Bronchial epithelial cell (primary cell): ENCODE measurements at regions not wholly inside any gene's neighbourhood (a gene's known extent, or its start where the extent isn't known, plus 50 kb on each side); places are given as distances from the start of the nearest gene placed in this dataset.
"Not testable (repeated sequence)": the region's sequence is repeated elsewhere in the genome, so short reads cannot be mapped to it uniquely, and the experiment has no call there.

Experiments
- DNase-seq: peaks from one replicate; pipeline ENCODE4 v3.0.0-alpha.2; 2010; ENCODE audit warnings: low read depth
- FAIRE-seq: peaks from 2 replicates; lab custom pipeline; 2011; peaks lifted over from hg19 to GRCh38; lab: Jason Lieb, UNC
- H3K27me3 ChIP-seq: 2 replicates; pipeline ENCODE4 v1.5.1; 2011; ENCODE audit warnings: low read length; ENCODE audit not compliant: control insufficient read depth, insufficient read depth
- H3K36me3 ChIP-seq: 2 replicates; pipeline ENCODE4 v1.5.1; 2011; ENCODE audit warnings: low read length; ENCODE audit not compliant: control insufficient read depth, insufficient read depth
- H3K4me3 ChIP-seq: 2 replicates; pipeline ENCODE4 v1.5.1; 2011; ENCODE audit warnings: mild to moderate bottlenecking, low read depth, low read length, control low read depth
- TF ChIP-seq, protein P1 (sequence below): IDR thresholded peaks from 2 replicates; pipeline ENCODE4 v1.5.1; 2011; ENCODE audit warnings: mild to moderate bottlenecking, moderate library complexity, low read length, control low read depth, inconsistent platforms; ENCODE audit not compliant: insufficient read depth, severe bottlenecking

- no peaks in the 10 kb centered on the region for H3K36me3 ChIP-seq
- H3K27me3 ChIP-seq, result no peaks in the 10 kb centered on the region
- no peak overlapping the region for H3K4me3 ChIP-seq
- no peak for FAIRE-seq
- DNase-seq, result no peak
- TF ChIP-seq, protein P1, sequence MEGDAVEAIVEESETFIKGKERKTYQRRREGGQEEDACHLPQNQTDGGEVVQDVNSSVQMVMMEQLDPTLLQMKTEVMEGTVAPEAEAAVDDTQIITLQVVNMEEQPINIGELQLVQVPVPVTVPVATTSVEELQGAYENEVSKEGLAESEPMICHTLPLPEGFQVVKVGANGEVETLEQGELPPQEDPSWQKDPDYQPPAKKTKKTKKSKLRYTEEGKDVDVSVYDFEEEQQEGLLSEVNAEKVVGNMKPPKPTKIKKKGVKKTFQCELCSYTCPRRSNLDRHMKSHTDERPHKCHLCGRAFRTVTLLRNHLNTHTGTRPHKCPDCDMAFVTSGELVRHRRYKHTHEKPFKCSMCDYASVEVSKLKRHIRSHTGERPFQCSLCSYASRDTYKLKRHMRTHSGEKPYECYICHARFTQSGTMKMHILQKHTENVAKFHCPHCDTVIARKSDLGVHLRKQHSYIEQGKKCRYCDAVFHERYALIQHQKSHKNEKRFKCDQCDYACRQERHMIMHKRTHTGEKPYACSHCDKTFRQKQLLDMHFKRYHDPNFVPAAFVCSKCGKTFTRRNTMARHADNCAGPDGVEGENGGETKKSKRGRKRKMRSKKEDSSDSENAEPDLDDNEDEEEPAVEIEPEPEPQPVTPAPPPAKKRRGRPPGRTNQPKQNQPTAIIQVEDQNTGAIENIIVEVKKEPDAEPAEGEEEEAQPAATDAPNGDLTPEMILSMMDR, result no peak
Measured at GRCh38 chr4:181013162-181013561, 1230.0 kb upstream of the TENM3 start.

DNA sequence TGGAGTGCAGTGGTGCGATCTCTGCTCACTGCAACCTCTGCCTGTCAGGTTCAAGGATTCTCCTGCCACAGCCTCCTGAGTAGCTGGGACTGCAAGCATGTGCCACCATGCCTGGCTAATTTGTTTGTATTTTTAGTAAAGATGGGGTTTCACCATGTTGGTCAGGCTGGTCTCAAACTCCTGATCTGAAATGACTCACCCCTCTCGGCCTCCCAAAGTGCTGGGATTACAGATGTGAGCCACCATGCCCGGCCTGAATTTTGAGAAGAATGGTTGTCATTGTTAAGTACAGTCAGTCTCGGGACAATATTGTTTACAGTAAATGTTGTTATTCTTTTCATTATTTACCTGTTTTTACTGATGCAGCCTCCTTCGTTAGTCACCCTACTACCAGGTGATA lies 1226.2 kb upstream of the TENM3 start:
- DNase-seq (no peak), FAIRE-seq (no peak)
- TF ChIP-seq, protein P1, result no peak
- H3K4me3 ChIP-seq, result no peak overlapping the region
- H3K27me3 ChIP-seq, result no peaks in the 10 kb centered on the region
- H3K36me3 ChIP-seq, result no peaks in the 10 kb centered on the region

GRCh38 chr4:181018472-181018871 lies 1224.7 kb upstream of the TENM3 start:
- DNase-seq (peak; percentile 27), FAIRE-seq (no peak)
- TF ChIP-seq, protein P1, result no peak
- Histone ChIP-seq H3K36me3 (no peaks in the 10 kb centered on the region), H3K27me3 (no peaks in the 10 kb centered on the region), H3K4me3 (no peak overlapping the region)

GRCh38 chr4:181018913-181019312 lies 1224.3 kb upstream of the TENM3 start:
- Histone ChIP-seq H3K36me3 (no peaks in the 10 kb centered on the region), H3K27me3 (no peaks in the 10 kb centered on the region), H3K4me3 (no peak overlapping the region)
- no peak for FAIRE-seq
- DNase-seq, result no peak
- TF ChIP-seq, protein P1, result no peak

DNA sequence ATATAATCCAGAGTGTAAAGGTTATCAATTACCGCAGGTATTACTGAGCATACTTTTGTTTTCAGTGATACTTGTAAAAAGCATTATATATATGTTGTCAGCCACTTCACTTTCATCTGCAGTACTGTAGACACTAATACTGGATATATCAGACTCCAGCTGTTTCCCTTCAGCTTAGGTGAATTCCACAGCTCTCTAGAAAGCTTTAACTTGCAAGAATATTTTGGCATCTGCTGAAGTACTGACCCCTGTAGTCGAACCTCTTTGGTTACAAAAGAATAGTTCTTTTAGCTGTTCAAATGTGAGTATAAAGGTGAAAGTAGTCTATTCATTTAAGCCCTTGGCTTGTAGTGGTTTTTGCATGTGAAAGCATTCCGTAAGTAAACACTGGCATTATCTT lies 1222.7 kb upstream of the TENM3 start:
- no peaks in the 10 kb centered on the region for H3K27me3 ChIP-seq
- no peak overlapping the region for H3K4me3 ChIP-seq
- DNase-seq (no peak), FAIRE-seq (no peak)
- TF ChIP-seq, protein P1, result no peak
- no peaks in the 10 kb centered on the region for H3K36me3 ChIP-seq

GRCh38 chr4:181021213-181021612 lies 1222.0 kb upstream of the TENM3 start:
- H3K4me3 ChIP-seq, result no peak overlapping the region
- no peak for FAIRE-seq

GRCh38 chr4:181030135-181030921 lies 1212.9 kb upstream of the TENM3 start:
- H3K27me3 ChIP-seq, H3K4me3 ChIP-seq, FAIRE-seq, H3K36me3 ChIP-seq: not testable (repeated sequence)
- DNase-seq, result peak; percentile 8

More at GRCh38 chr4:181021213-181021612, 1222.0 kb upstream of the TENM3 start:
- H3K27me3 ChIP-seq, result no peaks in the 10 kb centered on the region
- DNase-seq, result no peak
- TF ChIP-seq, protein P1, result no peak
- no peaks in the 10 kb centered on the region for H3K36me3 ChIP-seq
